ENCODE measurements at regions not wholly inside any gene's neighbourhood (a gene's known extent, or its start where the extent isn't known, plus 50 kb on each side); places are given as distances from the start of the nearest gene placed in this dataset.

- TF ChIP-seq CTCF (IDR thresholded peaks at IDR 0.05; ENCODE audit: low read depth, low read length) (no peak), EZH2phosphoT487 (IDR thresholded peaks at IDR 0.05; ENCODE audit: low read depth) (no peak)
- Histone ChIP-seq H3K27ac (ENCODE audit: low read length) (no peak overlapping the region), H3K4me3 (ENCODE audit: low read length) (no peak overlapping the region), H3K27me3 (ENCODE audit: low read depth, low read length) (0 out of 2 replicates have a peak, but pooled peaks cover 4% of the 10 kb centered on the region), H3K9ac (ENCODE audit: low read length) (no peak overlapping the region), H3K36me3 (replicated peaks; ENCODE audit: low read depth, low read length) (peaks cover 16% of the 10 kb centered on the region), H3K4me2 (ENCODE audit: low read length) (no peak overlapping the region), H3K9me3 (ENCODE audit: insufficient read depth, low read length) (peaks cover 13% of the 10 kb centered on the region; the same call in 1 of the 2 replicates), H3K4me1 (ENCODE audit: low read length) (peaks cover 17% of the 10 kb centered on the region), H2AFZ (ENCODE audit: low read depth, low read length) (no peak overlapping the region), H3K79me2 (ENCODE audit: low read length) (no peaks in the 10 kb centered on the region), H4K20me1 (ENCODE audit: insufficient read depth, low read length) (no peaks in the 10 kb centered on the region)
Measured at GRCh38 chr1:221945669-221946068, 203.8 kb upstream of the DUSP10 start.

GRCh38 chr1:221944247-221944870 lies 202.5 kb upstream of the DUSP10 start:
- Histone ChIP-seq H2AFZ (ENCODE audit: low read depth, low read length) (no peak overlapping the region), H3K79me2 (ENCODE audit: low read length) (no peaks in the 10 kb centered on the region), H3K36me3 (replicated peaks; ENCODE audit: low read depth, low read length) (peaks cover 16% of the 10 kb centered on the region), H3K27me3 (ENCODE audit: low read depth, low read length) (no peaks in the 10 kb centered on the region), H4K20me1 (ENCODE audit: insufficient read depth, low read length) (no peaks in the 10 kb centered on the region), H3K4me2 (ENCODE audit: low read length) (no peak overlapping the region), H3K9ac (ENCODE audit: low read length) (no peak overlapping the region), H3K27ac (ENCODE audit: low read length) (no peak overlapping the region), H3K9me3 (ENCODE audit: insufficient read depth, low read length) (peaks cover 13% of the 10 kb centered on the region; the same call in 1 of the 2 replicates), H3K4me3 (ENCODE audit: low read length) (no peak overlapping the region), H3K4me1 (ENCODE audit: low read length) (peaks cover 28% of the 10 kb centered on the region)
- TF ChIP-seq CTCF (IDR thresholded peaks at IDR 0.05; ENCODE audit: low read depth, low read length): no peak
- no peak for TF ChIP-seq EZH2phosphoT487 (IDR thresholded peaks at IDR 0.05; ENCODE audit: low read depth)

DNA sequence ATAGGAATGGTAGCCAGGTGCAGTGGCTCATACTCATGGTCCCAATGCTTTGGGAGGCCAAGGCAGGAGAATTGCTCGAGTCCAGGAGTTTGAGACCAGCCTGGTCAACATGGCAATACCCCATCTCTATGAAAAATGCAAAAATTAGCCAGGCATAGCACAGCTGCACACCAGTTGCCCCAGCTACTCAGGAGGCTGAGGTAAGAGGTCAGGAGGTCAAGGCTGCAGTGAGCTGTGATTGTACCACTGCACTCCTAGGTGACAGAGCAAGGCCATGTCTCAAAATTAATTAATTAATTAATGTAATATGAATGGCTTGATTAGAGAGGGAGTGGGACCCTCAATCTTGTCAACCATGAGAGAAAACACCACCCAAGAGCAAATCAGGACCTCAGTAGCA lies 198.7 kb upstream of the DUSP10 start:
- H3K9ac ChIP-seq (ENCODE audit: low read length): peak overlapping the region; percentile 50; the same call in 1 of the 2 replicates
- H3K79me2 ChIP-seq (ENCODE audit: low read length): no peaks in the 10 kb centered on the region
- H3K27me3 ChIP-seq (ENCODE audit: low read depth, low read length): no peaks in the 10 kb centered on the region
- H4K20me1 ChIP-seq (ENCODE audit: insufficient read depth, low read length): no peaks in the 10 kb centered on the region
- peaks cover 60% of the 10 kb centered on the region for H3K4me1 ChIP-seq (ENCODE audit: low read length)
- no peak overlapping the region; the same call in 1 of the 2 replicates for H2AFZ ChIP-seq (ENCODE audit: low read depth, low read length)
- peak overlapping the region; percentile 68 for H3K27ac ChIP-seq (ENCODE audit: low read length)
- H3K4me2 ChIP-seq (ENCODE audit: low read length): peak overlapping the region; percentile 59
- TF ChIP-seq CTCF (IDR thresholded peaks at IDR 0.05; ENCODE audit: low read depth, low read length) (no peak), EZH2phosphoT487 (IDR thresholded peaks at IDR 0.05; ENCODE audit: low read depth) (no peak)
- peak overlapping the region; percentile 22; the same call in 1 of the 2 replicates for H3K4me3 ChIP-seq (ENCODE audit: low read length)
- H3K9me3 ChIP-seq (ENCODE audit: insufficient read depth, low read length): peaks cover 13% of the 10 kb centered on the region; the same call in 1 of the 2 replicates
- H3K36me3 ChIP-seq (replicated peaks; ENCODE audit: low read depth, low read length): peaks cover 10% of the 10 kb centered on the region

- H3K4me3 ChIP-seq (ENCODE audit: low read length): peak overlapping the region; percentile 28
- H3K9me3 ChIP-seq (ENCODE audit: insufficient read depth, low read length): peaks cover 13% of the 10 kb centered on the region; the same call in 1 of the 2 replicates
- peak overlapping the region; percentile 66 for H3K4me2 ChIP-seq (ENCODE audit: low read length)
- no peaks in the 10 kb centered on the region for H3K79me2 ChIP-seq (ENCODE audit: low read length)
- peak overlapping the region; percentile 82 for H3K27ac ChIP-seq (ENCODE audit: low read length)
- H3K9ac ChIP-seq (ENCODE audit: low read length): peak overlapping the region; percentile 53
- peak; percentile 19; the same call in 1 of the 2 replicates for TF ChIP-seq CTCF (IDR thresholded peaks at IDR 0.05; ENCODE audit: low read depth, low read length)
- peak; percentile 86 for TF ChIP-seq EZH2phosphoT487 (IDR thresholded peaks at IDR 0.05; ENCODE audit: low read depth)
- H3K4me1 ChIP-seq (ENCODE audit: low read length): peaks cover 60% of the 10 kb centered on the region
- peaks cover 7% of the 10 kb centered on the region for H3K36me3 ChIP-seq (replicated peaks; ENCODE audit: low read depth, low read length)
- no peaks in the 10 kb centered on the region for H4K20me1 ChIP-seq (ENCODE audit: insufficient read depth, low read length)
- H2AFZ ChIP-seq (ENCODE audit: low read depth, low read length): no peak overlapping the region
- H3K27me3 ChIP-seq (ENCODE audit: low read depth, low read length): no peaks in the 10 kb centered on the region
Measured at GRCh38 chr1:221939607-221940006, 197.7 kb upstream of the DUSP10 start.
